HepG2 (cell line): ENCODE measurements at regions not wholly inside any gene's neighbourhood (a gene's known extent, or its start where the extent isn't known, plus 50 kb on each side); places are given as distances from the start of the nearest gene placed in this dataset.

ENCODE experiments used
- ATAC-seq: fragments of 200-7000 bp; cut with Tn5 transposase; 3 replicates; pipeline ENCODE4 v1.9.1; 2020; ENCODE audit warnings: mild to moderate bottlenecking, moderate library complexity
- BruUV-seq: library from RNA; stranded (reverse); fragments of 400-500 nt; replicated peaks from 2 replicates; lab custom pipeline; 2021; lab: Mats Ljungman, UMichigan
- CTCF ChIA-PET: fragments of 300-600 bp; formaldehyde crosslinking; extraction: SDS; loops from one replicate; lab custom pipeline; 2021; ENCODE audit warnings: low total read pairs, inconsistent platforms, low intra/inter-chr PET ratio; lab: Yijun Ruan, JAX
- POLR2A ChIA-PET: fragments of 350-600 bp; sonication (Branson Sonifier 250); formaldehyde crosslinking; loops from one replicate; lab custom pipeline; 2020; ENCODE audit warnings: antibody characterized with exemption, inconsistent platforms; lab: Yijun Ruan, JAX
- DNase-seq: peaks from one replicate; pipeline ENCODE4 v3.0.0-alpha.2; 2015; ENCODE audit warnings: low spot score
- FAIRE-seq: peaks from 3 replicates; lab custom pipeline; 2011; peaks lifted over from hg19 to GRCh38; lab: Jason Lieb, UNC
- H2AFZ ChIP-seq: one replicate; pipeline ENCODE4 v1.6.1; 2011; ENCODE audit warnings: low read length, inconsistent platforms
- H3K27ac ChIP-seq: fragments of 300-600 bp; 3 replicates; pipeline ENCODE4 v1.8.0; 2011; ENCODE audit warnings: mixed run types, mild to moderate bottlenecking, mixed read lengths, low read length, inconsistent platforms; ENCODE audit not compliant: insufficient read depth; ENCODE audit errors: extremely low read length
- H3K27me3 ChIP-seq, 2 experiments: fragments of 200-600 bp in 1 of 2; 2 replicates in 1 of 2; 3 replicates in 1 of 2; pipeline versions ENCODE4 v1.6.0 to v1.8.0; 2011; ENCODE audit warnings: low read length in 2 of 2, mild to moderate bottlenecking in 2 of 2, moderate library complexity in 2 of 2, inconsistent platforms in 1 of 2; ENCODE audit not compliant: insufficient read depth in 2 of 2, control insufficient read depth in 1 of 2
- H3K36me3 ChIP-seq, 2 experiments: fragments of 200-600 bp in 1 of 2; replicated peaks in 1 of 2; 2 replicates in 1 of 2; 3 replicates in 1 of 2; pipeline versions ENCODE4 v1.5.1 to v1.8.0; 2011; ENCODE audit warnings: low read length in 2 of 2, inconsistent platforms in 1 of 2; ENCODE audit not compliant: insufficient read depth in 2 of 2, control insufficient read depth in 1 of 2
- H3K4me1 ChIP-seq: 2 replicates; pipeline ENCODE4 v1.5.1; 2012; ENCODE audit warnings: low read length, inconsistent platforms; ENCODE audit not compliant: insufficient read depth
- H3K4me2 ChIP-seq: 2 replicates; pipeline ENCODE4 v1.6.0; 2011; ENCODE audit warnings: low read depth, low read length, inconsistent platforms
- H3K4me3 ChIP-seq, 3 experiments: fragments of 200-600 bp in 1 of 3; sonication (generic), shearing (Covaris generic) in 1 of 3; replicated peaks in 1 of 3; 2 replicates each; pipeline ENCODE4 v1.5.1; 2011 to 2016; ENCODE audit warnings: low read length in 3 of 3, inconsistent platforms in 2 of 3, low read depth in 2 of 3, mild to moderate bottlenecking in 2 of 3, control low read depth in 1 of 3, mixed read lengths in 1 of 3; ENCODE audit not compliant: insufficient read depth in 1 of 3
- H3K79me2 ChIP-seq: one replicate; pipeline ENCODE4 v1.6.1; 2011; ENCODE audit warnings: low read length, inconsistent platforms; ENCODE audit not compliant: insufficient read depth
- H3K9ac ChIP-seq: 2 replicates; pipeline ENCODE4 v1.6.0; 2011; ENCODE audit warnings: mild to moderate bottlenecking, low read depth, low read length, inconsistent platforms; ENCODE audit not compliant: insufficient read depth
- H3K9me3 ChIP-seq: 2 replicates; pipeline ENCODE4 v1.5.1; 2012; ENCODE audit warnings: mild to moderate bottlenecking, low read length
- H4K20me1 ChIP-seq: 2 replicates; pipeline ENCODE4 v1.6.0; 2011; ENCODE audit warnings: inconsistent platforms, mild to moderate bottlenecking, low read length, moderate library complexity; ENCODE audit not compliant: insufficient read depth
- ADNP ChIP-seq: sonication (generic); formaldehyde crosslinking; IDR thresholded peaks from 2 replicates; pipeline ENCODE4 v1.4.0; 2020; ENCODE audit warnings: missing genetic modification reagents
- BRCA1 ChIP-seq: sonication (generic); formaldehyde crosslinking; IDR thresholded peaks from 2 replicates; pipeline ENCODE4 v1.4.0; 2020; ENCODE audit warnings: missing genetic modification reagents
- POLR2G ChIP-seq: fragments of 200-400 bp; formaldehyde crosslinking; IDR thresholded peaks from 2 replicates; pipeline ENCODE4 v1.6.1; 2018; ENCODE audit warnings: mild to moderate bottlenecking, low read depth, low read length, moderate library complexity
- RFXANK ChIP-seq: IDR thresholded peaks from 2 replicates; pipeline ENCODE4 v1.6.1; 2016
- ZNF3 ChIP-seq: IDR thresholded peaks from 2 replicates; pipeline ENCODE4 v1.7.0; 2017; ENCODE audit warnings: inconsistent platforms
- WGBS: methylation state at CpG from one replicate; pipeline ENCODE4 v1.1.6; 2017; ENCODE audit warnings: low lambda C conversion rate; 5-methylcytosine and 5-hydroxymethylcytosine counted together
- in situ Hi-C: cut with HindIII; loops from 2 replicates; pipeline ENCODE4 v1.10.0; 2017; ENCODE audit warnings: low pct_unique_long_range_greater_than_20kb; ENCODE audit not compliant: extremely low pct_ligation_motif_present
- intact Hi-C: fragments of 100-400 bp; cut with micrococcal nuclease; formaldehyde crosslinking; loops from one replicate; pipeline ENCODE4 v1.10.0; 2022; ENCODE audit not compliant: unreplicated experiment
- TF ChIP-seq, protein P1 (sequence below): sonication (generic); formaldehyde crosslinking; IDR thresholded peaks from 2 replicates; pipeline ENCODE4 v1.4.0; 2020; ENCODE audit warnings: mild to moderate bottlenecking, missing genetic modification reagents
- TF ChIP-seq, protein P2 (sequence below): sonication (generic); formaldehyde crosslinking; IDR thresholded peaks from 2 replicates; pipeline ENCODE4 v1.8.1; 2023; ENCODE audit warnings: mild to moderate bottlenecking, inconsistent platforms, moderate library complexity, missing genetic modification reagents, borderline replicate concordance
- TF ChIP-seq, protein P3 (sequence below): sonication (generic); formaldehyde crosslinking; IDR thresholded peaks from 2 replicates; pipeline ENCODE4 v1.4.0; 2020; ENCODE audit warnings: missing genetic modification reagents, mild to moderate bottlenecking, borderline replicate concordance

DNA sequence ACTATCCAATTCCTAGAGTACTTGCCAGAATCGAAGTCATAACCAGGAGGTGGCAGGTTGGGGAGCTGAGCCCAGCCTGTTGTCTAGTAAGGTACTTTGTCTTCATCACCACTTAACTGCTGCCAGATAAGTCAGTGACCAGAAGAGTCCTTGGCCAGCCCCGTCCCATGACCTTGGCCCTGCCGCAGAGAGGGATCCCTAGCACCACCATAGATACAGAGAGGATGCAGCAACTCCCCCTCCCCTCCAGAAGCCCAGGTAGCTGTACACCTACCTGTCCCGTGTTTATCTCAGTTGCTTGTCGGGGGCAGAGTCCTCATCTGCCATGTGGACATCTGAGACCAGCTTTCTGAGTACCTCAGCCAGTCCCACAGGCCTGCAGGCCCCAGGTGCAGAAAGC is 153.6 kb upstream of the TP63 start:
- H2AFZ ChIP-seq = no peak overlapping the region
- no TSS peak for BruUV-seq
- FAIRE-seq = no peak

More for the DNA sequence above, 153.6 kb upstream of the TP63 start:
- H3K4me1 ChIP-seq = no peaks in the 10 kb centered on the region
- TF ChIP-seq BRCA1 (CRISPR knock-in tag) (no peak), ZNF3 (no peak), POLR2G (no peak), ADNP (CRISPR knock-in tag) (no peak), RFXANK (CRISPR knock-in tag) (no peak)
- TF ChIP-seq, protein P1, sequence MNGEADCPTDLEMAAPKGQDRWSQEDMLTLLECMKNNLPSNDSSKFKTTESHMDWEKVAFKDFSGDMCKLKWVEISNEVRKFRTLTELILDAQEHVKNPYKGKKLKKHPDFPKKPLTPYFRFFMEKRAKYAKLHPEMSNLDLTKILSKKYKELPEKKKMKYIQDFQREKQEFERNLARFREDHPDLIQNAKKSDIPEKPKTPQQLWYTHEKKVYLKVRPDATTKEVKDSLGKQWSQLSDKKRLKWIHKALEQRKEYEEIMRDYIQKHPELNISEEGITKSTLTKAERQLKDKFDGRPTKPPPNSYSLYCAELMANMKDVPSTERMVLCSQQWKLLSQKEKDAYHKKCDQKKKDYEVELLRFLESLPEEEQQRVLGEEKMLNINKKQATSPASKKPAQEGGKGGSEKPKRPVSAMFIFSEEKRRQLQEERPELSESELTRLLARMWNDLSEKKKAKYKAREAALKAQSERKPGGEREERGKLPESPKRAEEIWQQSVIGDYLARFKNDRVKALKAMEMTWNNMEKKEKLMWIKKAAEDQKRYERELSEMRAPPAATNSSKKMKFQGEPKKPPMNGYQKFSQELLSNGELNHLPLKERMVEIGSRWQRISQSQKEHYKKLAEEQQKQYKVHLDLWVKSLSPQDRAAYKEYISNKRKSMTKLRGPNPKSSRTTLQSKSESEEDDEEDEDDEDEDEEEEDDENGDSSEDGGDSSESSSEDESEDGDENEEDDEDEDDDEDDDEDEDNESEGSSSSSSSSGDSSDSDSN (CRISPR knock-in tag) = no peak
- TF ChIP-seq, protein P2, sequence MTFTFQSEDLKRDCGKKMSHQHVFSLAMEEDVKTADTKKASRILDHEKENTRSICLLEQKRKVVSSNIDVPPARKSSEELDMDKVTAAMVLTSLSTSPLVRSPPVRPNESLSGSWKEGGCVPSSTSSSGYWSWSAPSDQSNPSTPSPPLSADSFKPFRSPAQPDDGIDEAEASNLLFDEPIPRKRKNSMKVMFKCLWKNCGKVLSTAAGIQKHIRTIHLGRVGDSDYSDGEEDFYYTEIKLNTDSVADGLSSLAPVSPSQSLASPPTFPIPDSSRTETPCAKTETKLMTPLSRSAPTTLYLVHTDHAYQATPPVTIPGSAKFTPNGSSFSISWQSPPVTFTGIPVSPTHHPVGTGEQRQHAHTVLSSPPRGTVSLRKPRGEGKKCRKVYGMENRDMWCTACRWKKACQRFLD (CRISPR knock-in tag) = no peak
- TF ChIP-seq, protein P3, sequence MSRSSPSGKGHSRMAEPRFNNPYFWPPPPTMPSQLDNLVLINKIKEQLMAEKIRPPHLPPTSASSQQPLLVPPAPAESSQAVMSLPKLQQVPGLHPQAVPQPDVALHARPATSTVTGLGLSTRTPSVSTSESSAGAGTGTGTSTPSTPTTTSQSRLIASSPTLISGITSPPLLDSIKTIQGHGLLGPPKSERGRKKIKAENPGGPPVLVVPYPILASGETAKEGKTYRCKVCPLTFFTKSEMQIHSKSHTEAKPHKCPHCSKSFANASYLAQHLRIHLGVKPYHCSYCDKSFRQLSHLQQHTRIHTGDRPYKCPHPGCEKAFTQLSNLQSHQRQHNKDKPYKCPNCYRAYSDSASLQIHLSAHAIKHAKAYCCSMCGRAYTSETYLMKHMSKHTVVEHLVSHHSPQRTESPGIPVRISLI = no peak
- TF ChIP-seq, all 625 proteins: peak for 0
- ChIA-PET POLR2A (no interaction called here), CTCF (no interaction called here)
- no peaks in the 10 kb centered on the region for H3K27me3 ChIP-seq
- H4K20me1 ChIP-seq = no peaks in the 10 kb centered on the region
- no peak overlapping the region for H3K4me2 ChIP-seq
- ATAC-seq = no peak
- DNase-seq = no peak
- no CpG with 5 or more reads among the region's 5 CpGs for WGBS
- no peak overlapping the region for H3K9ac ChIP-seq
- no peaks in the 10 kb centered on the region for H3K79me2 ChIP-seq
- H3K27ac ChIP-seq = no peak overlapping the region
- H3K4me3 ChIP-seq = no peak overlapping the region
- H3K36me3 ChIP-seq = no peaks in the 10 kb centered on the region
- no peaks in the 10 kb centered on the region for H3K9me3 ChIP-seq
- in situ Hi-C loops = no loop called here
- intact Hi-C loops = no loop called here
